Lung (tissue), 11 donors: ENCODE measurements at regions not wholly inside any gene's neighbourhood (a gene's known extent, or its start where the extent isn't known, plus 50 kb on each side); places are given as distances from the start of the nearest gene placed in this dataset.

Experiments
- ATAC-seq: fragments of 200-7000 bp; cut with Tn5 transposase; one replicate; pipeline ENCODE4 v1.9.1; 2020; ENCODE audit warnings: moderate number of reproducible peaks; ENCODE audit not compliant: insufficient read depth, low FRiP score
- DNase-seq, 3 donors: peaks; one replicate each; pipeline ENCODE4 v3.0.0-alpha.2; 2013 to 2017
- H3K27ac ChIP-seq, 2 donors: one replicate each; pipeline ENCODE4 v1.5.1; 2013; ENCODE audit warnings: mild to moderate bottlenecking in 2 of 2, moderate library complexity in 2 of 2, control low read depth in 1 of 2, inconsistent platforms in 1 of 2, low read depth in 1 of 2, low read length in 1 of 2
- H3K27me3 ChIP-seq, 3 donors: one replicate each; pipeline ENCODE4 v1.5.1; 2013; ENCODE audit warnings: low read length in 2 of 3; ENCODE audit not compliant: control insufficient read depth in 3 of 3, insufficient read depth in 3 of 3
- H3K36me3 ChIP-seq, 4 donors: one replicate each; pipeline ENCODE4 v1.5.1; 2013; ENCODE audit warnings: low read length in 4 of 4, mild to moderate bottlenecking in 1 of 4, moderate library complexity in 1 of 4; ENCODE audit not compliant: control insufficient read depth in 4 of 4, insufficient read depth in 4 of 4
- H3K4me1 ChIP-seq, 5 donors: one replicate each; pipeline ENCODE4 v1.5.1; 2013; ENCODE audit warnings: low read length in 5 of 5, mild to moderate bottlenecking in 2 of 5, moderate library complexity in 1 of 5; ENCODE audit not compliant: control insufficient read depth in 5 of 5, insufficient read depth in 5 of 5
- H3K4me3 ChIP-seq: one replicate; pipeline ENCODE4 v1.5.1; 2013; ENCODE audit warnings: mild to moderate bottlenecking, control low read depth, moderate library complexity
- H3K9ac ChIP-seq, 2 donors: one replicate each; pipeline ENCODE4 v1.5.1; 2013; ENCODE audit warnings: low read length in 2 of 2, control low read depth in 1 of 2; ENCODE audit not compliant: insufficient read depth in 1 of 2
- H3K9me3 ChIP-seq, 4 donors: one replicate each; pipeline ENCODE4 v1.5.1; 2013; ENCODE audit warnings: low read length in 3 of 4, mild to moderate bottlenecking in 1 of 4, moderate library complexity in 1 of 4; ENCODE audit not compliant: control insufficient read depth in 4 of 4, insufficient read depth in 3 of 4
- CTCF ChIP-seq: IDR thresholded peaks from 2 replicates; pipeline ENCODE4 v1.5.1; 2012; ENCODE audit warnings: mild to moderate bottlenecking; ENCODE audit errors: control extremely low read depth, extremely low read depth
- WGBS, 2 donors: extraction: QIAGEN DNeasy Blood & Tissue Kit; methylation state at CpG; one replicate each; pipeline ENCODE4 v1.1.7; 2013; 5-methylcytosine and 5-hydroxymethylcytosine counted together
- donor health status: control.
- donor health status: control.
- donor health status: Bipolar disorder and iron deficiency.
- donor health status: healthy.
- donor health status: DM: yes; HTN: yes; CAD: no.

DNA sequence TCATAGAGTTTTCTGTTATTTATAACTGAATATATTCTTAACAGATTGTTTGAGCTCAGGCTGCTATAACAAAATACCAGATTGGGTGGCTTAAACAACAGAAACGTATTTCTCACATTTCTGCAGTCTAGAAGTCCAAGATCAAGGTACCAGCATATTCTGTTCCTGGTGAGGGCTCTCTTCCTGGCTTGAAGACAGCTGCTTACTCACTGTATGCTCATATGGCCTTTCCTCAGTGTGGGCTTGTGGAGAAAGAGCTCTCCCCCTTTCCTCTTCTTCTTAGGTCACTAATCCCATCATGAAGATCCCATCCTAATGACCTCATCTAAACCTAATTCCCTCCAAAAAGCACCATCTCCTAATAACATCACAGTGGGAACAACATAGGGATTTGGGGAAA lies 117.8 kb downstream of the RASGEF1B start:
- TF ChIP-seq CTCF = no peak
- ATAC-seq = no peak
- Histone ChIP-seq H3K36me3 (no peaks in the 10 kb centered on the region), H3K9ac (no peak overlapping the region), H3K4me3 (no peak overlapping the region), H3K27me3 (no peaks in the 10 kb centered on the region), H3K4me1 (peaks cover 0 to 8% (median 2%) of the 10 kb centered on the region in 5 donors), H3K9me3 (no peaks in the 10 kb centered on the region), H3K27ac (no peak overlapping the region)
- no peak for DNase-seq
- 52 to 78% methylated on average over 1 of the region's 1 CpG for WGBS, 2 donors

GRCh38 chr4:81352446-81352835 lies 119.3 kb downstream of the RASGEF1B start:
- H3K36me3 ChIP-seq = no peaks in the 10 kb centered on the region
- H3K27ac ChIP-seq = no peak overlapping the region
- DNase-seq (no peak), ATAC-seq (no peak)
- H3K4me3 ChIP-seq = no peak overlapping the region
- H3K9ac ChIP-seq = no peak overlapping the region
- no peaks in the 10 kb centered on the region for H3K27me3 ChIP-seq
- no peaks in the 10 kb centered on the region for H3K9me3 ChIP-seq
- no peak for TF ChIP-seq CTCF
- 82 to 89% methylated on average over 2 of the region's 2 CpGs for WGBS, 2 donors
- H3K4me1 ChIP-seq = peaks cover 0 to 15% (median 2%) of the 10 kb centered on the region in 5 donors

- no peak overlapping the region for H3K4me3 ChIP-seq
- TF ChIP-seq CTCF = peak; percentile 65
- H3K27me3 ChIP-seq = no peaks in the 10 kb centered on the region
- H3K36me3 ChIP-seq = no peaks in the 10 kb centered on the region
- peaks cover 0 to 15% (median 2%) of the 10 kb centered on the region in 5 donors for H3K4me1 ChIP-seq
- H3K27ac ChIP-seq = no peak overlapping the region
- H3K9me3 ChIP-seq = no peaks in the 10 kb centered on the region
- peak overlapping the region in 1 of 2 donors; percentile 26 for H3K9ac ChIP-seq
- 24 to 33% methylated on average over 11 of the region's 11 CpGs for WGBS, 2 donors
- ATAC-seq (peak; percentile 71), DNase-seq (peak; percentile 77 to 88 (median 86))
These were observed 119.9 kb downstream of the RASGEF1B start for GRCh38 chr4:81351654-81352445.
